HG03432 (cell line): ENCODE measurements at regions not wholly inside any gene's neighbourhood (a gene's known extent, or its start where the extent isn't known, plus 50 kb on each side); places are given as distances from the start of the nearest gene placed in this dataset.
"Not testable (repeated sequence)": the region's sequence is repeated elsewhere in the genome, so short reads cannot be mapped to it uniquely, and the experiment has no call there.

ENCODE experiments used
- ATAC-seq: cut with Tn5 transposase; IDR thresholded peaks from one replicate; pipeline ENCODE4 v1.9.1; 2021; ENCODE audit warnings: mild to moderate bottlenecking, moderate library complexity; ENCODE audit not compliant: unreplicated experiment

- not testable (repeated sequence) for ATAC-seq
Measured at GRCh38 chr5:100398815-100399214, 136.4 kb upstream of the FAM174A start.

- ATAC-seq, result not testable (repeated sequence)
Measured at GRCh38 chr5:100379254-100379858, 155.8 kb upstream of the FAM174A start.

- not testable (repeated sequence) for ATAC-seq
Measured at GRCh38 chr5:100364757-100365478, 170.3 kb upstream of the FAM174A start.

GRCh38 chr5:100364343-100364742 lies 170.8 kb upstream of the FAM174A start:
- ATAC-seq, result not testable (repeated sequence)

DNA sequence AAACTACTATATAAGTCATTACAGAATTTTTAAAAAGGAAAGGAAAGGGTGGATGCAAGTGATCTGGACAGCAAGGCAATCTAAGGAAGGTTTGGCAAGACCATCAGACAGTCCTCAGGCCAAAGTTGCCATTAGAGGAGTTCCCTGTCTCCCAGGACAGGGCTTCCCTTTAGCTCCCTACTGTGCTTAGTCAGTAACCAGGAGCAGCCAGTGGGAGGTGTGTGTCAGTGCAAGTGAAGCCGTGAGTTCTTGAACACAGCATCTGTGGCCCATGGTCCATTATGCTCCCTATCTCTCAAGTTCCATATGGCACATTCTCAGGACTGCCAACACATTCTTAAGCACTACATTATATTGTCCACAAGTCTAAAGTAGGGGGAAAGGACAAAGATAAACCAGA lies 175.2 kb upstream of the FAM174A start:
- not testable (repeated sequence) for ATAC-seq

DNA sequence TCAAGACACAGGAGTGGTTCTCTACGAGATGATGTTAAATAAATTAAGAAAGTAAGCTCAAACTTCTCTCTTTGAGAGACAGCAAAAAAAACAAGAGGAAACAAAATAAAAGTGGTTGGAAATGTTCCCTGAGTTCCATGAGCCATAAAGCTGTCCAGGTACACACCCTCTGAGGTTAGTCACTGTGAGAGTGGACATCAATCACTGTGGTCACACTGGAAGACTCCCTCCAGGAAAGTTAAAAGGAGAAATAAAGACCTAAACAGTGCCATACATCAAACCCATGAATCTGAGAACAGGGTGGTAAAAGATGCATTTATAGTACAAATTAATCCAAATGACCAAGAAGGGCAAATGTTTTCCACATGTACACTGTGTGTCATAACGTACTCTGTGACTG lies 188.9 kb upstream of the FAM174A start:
- not testable (repeated sequence) for ATAC-seq

DNA sequence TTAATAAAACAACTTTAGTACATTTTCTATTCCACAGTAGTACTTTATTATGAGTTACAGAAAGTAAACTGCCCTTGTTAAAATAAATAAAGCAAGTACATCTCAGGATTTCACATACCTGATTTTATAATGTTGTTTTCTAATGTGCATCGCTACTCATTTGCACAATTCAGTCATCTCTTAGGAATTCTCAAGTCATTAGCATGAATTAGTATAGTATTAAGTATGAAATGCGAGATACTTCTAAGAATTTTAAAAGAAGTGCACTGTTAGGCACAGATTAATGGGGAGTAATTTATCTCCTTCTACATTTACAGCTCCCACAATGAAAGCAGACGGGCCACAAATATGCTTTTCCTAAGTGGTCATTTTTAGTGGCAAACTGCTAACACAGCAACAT lies 193.7 kb upstream of the FAM174A start:
- not testable (repeated sequence) for ATAC-seq

GRCh38 chr5:100322483-100322882 lies 212.7 kb upstream of the FAM174A start:
- ATAC-seq, result no peak

- no peak for ATAC-seq
Measured at GRCh38 chr5:100319885-100320284, 215.3 kb upstream of the FAM174A start.

- ATAC-seq, result no peak
Measured at GRCh38 chr5:100313657-100314056, 221.5 kb upstream of the FAM174A start.

GRCh38 chr5:100311806-100312205 lies 223.4 kb upstream of the FAM174A start:
- no peak for ATAC-seq

DNA sequence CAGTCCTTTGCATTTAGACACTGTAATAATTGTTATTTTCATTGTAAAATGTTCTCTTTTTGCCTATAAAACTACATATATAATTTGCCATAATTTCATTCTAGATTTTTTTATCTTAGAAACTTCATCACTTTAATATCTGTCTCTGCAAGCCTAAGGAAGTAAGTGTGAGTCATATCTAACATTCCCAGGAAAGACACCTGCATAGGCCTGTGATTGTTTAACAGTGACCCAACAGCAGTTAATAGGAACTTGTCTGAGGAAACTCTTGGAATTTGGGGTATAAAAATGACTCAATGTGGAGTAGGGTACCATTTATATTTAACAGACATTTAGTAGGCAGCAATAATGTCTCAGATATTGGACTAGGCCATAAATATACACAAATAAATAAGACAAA lies 229.2 kb upstream of the FAM174A start:
- ATAC-seq, result no peak

GRCh38 chr5:100303216-100303615 lies 232.0 kb upstream of the FAM174A start:
- ATAC-seq, result no peak

DNA sequence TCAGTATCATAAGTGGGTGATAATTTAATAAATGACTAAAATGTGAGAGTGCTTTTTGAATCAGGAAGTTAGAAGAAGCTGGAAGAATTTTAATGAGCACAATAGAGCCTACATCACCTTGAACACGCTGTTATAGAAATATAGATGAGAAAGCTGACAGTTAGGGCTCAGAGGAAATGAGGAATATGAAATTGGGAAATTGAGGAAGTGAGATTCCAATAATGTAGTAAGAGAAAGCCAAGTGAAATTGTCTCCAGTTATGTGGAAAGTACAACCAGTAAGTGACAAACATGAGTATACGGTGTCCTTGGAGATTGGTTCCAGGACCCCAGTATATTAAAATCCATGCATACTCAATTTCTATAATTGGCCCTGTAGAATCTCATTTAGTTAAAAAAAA lies 235.9 kb upstream of the FAM174A start:
- no peak for ATAC-seq

DNA sequence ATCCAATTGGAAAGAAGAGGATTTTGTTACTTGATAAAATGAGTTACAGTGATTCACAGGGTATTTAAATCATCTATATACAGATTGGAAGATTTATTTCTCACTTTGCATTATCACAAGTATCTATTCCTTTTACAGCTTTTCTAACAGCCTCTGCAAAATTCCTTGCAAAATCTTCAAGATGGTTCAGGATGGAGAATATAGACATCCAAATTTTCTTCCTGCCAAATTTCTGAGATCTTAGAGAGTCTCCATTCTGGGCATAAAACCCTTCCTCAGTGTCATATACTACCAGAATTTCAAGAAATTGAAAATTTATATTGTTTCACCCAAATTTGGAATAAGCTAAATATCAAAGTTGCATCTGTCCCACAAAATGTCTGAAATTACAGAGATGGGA lies 259.1 kb upstream of the FAM174A start:
- no peak for ATAC-seq

DNA sequence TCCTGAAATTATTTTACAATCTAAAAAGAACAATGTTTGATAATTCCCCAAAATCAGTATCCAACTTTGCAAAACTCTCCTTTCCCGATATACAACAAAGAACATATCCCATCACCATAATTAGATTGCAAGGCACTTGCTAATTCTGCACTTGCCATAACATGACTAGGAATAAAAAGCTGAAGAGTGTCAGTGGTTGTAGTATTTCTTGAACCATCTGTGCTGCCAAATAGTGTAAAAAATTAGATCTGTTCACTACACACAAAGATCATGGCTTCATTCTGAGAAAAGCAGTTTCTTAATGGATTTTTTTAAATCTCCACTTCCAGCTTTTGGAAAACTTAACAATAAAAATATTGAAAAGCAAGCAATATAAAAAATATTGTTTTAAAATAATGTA lies 259.5 kb upstream of the FAM174A start:
- no peak for ATAC-seq

- no peak for ATAC-seq
Measured at GRCh38 chr5:100273846-100274580, 261.2 kb upstream of the FAM174A start.

DNA sequence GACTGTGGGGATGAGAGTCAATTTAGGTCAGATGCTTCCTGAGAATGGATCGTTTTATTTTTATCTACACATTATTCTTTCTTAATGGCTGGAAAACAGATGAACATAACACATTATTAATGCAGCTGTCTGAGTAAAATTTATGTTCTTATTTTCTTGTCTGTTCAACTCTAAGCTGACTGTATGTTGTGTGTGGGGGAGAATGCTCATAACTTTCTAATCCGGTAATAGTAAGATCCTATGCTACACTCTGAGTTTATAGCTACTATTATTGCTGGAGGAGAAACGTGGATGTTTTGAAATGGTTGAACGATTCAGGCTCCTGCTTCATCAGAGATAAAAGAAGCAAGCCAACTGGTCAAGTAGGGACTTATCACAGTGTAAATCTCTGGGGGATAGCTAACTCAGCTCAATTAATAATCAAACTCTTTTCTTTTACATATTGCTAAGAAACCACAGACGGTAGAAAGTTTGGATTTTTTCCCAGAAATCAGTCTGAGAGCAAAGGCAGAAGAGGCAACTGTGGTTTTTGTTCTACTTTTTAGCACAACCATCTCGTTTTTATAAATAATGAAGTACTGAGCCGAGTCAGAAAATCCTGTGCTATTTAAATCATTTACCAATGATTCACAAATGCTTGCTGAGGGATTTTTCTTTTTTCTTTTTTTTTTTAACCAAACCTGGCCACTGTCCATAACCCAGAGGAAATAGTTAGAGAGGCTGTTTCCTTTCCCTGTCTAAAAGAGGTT lies 265.0 kb upstream of the FAM174A start:
- ATAC-seq, result peak; percentile 67

- no peak for ATAC-seq
Measured at GRCh38 chr5:100260968-100261367, 274.2 kb upstream of the FAM174A start.

GRCh38 chr5:100252944-100253343 lies 282.2 kb upstream of the FAM174A start:
- no peak for ATAC-seq

DNA sequence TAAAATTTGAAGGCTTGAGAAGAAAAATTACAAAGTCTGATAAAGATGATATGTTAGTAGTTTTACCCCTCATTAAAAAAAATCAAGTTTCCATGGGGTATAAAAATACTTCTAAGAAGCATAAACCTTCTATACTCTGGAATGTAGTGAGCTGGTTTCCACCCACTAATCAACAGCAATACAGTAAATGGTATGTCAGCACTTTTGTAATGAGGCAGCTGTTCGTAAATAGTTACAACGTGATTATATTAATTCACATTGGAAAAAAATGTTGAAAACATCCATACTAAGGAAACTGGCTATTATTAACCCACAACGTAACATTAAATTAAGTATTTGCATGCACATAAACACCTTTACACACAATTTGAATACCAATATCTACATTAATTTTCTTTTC lies 283.1 kb upstream of the FAM174A start:
- no peak for ATAC-seq
